ENCODE measurements at regions not wholly inside any gene's neighbourhood (a gene's known extent, or its start where the extent isn't known, plus 50 kb on each side); places are given as distances from the start of the nearest gene placed in this dataset.

GRCh38 chr15:47292638-47293190, 424.6 kb upstream of the SEMA6D start:
- H3K9me3 ChIP-seq = peaks cover 0 to 3% of the 10 kb centered on the region in 2 donors
- H3K4me3 ChIP-seq = no peak overlapping the region
- intact Hi-C loops (cut with DNase I) = no loop called here
- H3K36me3 ChIP-seq = no peaks in the 10 kb centered on the region
- no peak for DNase-seq
- TF ChIP-seq, protein P1, sequence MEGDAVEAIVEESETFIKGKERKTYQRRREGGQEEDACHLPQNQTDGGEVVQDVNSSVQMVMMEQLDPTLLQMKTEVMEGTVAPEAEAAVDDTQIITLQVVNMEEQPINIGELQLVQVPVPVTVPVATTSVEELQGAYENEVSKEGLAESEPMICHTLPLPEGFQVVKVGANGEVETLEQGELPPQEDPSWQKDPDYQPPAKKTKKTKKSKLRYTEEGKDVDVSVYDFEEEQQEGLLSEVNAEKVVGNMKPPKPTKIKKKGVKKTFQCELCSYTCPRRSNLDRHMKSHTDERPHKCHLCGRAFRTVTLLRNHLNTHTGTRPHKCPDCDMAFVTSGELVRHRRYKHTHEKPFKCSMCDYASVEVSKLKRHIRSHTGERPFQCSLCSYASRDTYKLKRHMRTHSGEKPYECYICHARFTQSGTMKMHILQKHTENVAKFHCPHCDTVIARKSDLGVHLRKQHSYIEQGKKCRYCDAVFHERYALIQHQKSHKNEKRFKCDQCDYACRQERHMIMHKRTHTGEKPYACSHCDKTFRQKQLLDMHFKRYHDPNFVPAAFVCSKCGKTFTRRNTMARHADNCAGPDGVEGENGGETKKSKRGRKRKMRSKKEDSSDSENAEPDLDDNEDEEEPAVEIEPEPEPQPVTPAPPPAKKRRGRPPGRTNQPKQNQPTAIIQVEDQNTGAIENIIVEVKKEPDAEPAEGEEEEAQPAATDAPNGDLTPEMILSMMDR (IDR thresholded peaks at IDR 0.05) = no peak
- TF ChIP-seq EP300 (IDR thresholded peaks at IDR 0.05) (no peak), POLR2A (IDR thresholded peaks at IDR 0.05) (no peak)
- H3K27me3 ChIP-seq = no peaks in the 10 kb centered on the region
- 71 to 74% (median 73%) methylated on average over 6 of the region's 6 CpGs for WGBS, 3 donors
- peak overlapping the region in 1 of 2 donors; percentile 48 for H3K27ac ChIP-seq
- peaks cover 4% of the 10 kb centered on the region for H3K4me1 ChIP-seq (ENCODE audit: insufficient read depth)

DNA sequence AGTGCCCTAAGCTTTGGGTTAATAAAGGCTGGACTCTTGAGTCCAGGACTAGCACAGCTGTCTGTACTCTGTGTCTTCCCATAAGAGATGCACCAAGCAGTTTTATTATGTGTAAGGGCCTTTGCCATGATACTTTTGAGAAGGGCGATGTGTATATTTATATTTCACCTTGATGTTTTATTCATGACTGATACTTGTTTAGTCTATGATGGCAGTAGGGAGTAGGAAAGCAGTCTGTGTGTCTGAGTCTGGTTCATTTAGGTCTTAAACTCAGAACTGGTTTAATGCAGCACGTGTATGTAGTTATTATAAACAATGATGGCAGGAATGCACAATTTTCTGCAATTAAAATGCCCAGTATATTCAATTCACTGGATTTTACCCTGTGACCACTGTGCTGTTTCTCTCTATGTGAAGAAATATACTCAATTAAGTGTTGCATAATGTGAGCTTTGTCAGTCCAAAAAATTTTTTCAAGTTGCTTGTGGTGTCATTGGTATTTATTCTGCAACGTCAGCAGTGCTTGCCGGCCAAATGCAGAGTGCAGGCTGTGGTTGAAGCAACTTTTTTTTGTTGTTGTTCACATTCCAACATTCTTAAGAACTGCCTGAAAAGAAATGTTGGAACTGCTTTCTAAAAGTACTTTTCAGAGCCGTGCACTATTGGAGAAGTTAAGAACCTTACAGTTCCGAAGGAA, 423.7 kb upstream of the SEMA6D start:
- H3K27ac ChIP-seq = peak overlapping the region in 1 of 2 donors; percentile 48
- DNase-seq = peak; percentile 68 to 83 (median 80)
- TF ChIP-seq EP300 (IDR thresholded peaks at IDR 0.05) (no peak), POLR2A (IDR thresholded peaks at IDR 0.05) (no peak)
- TF ChIP-seq, protein P1 (IDR thresholded peaks at IDR 0.05) = no peak
- H3K27me3 ChIP-seq = no peaks in the 10 kb centered on the region
- H3K9me3 ChIP-seq = peaks cover 0 to 3% of the 10 kb centered on the region in 2 donors
- 6 to 15% (median 6%) methylated on average over 6 of the region's 6 CpGs for WGBS, 3 donors
- intact Hi-C loops (cut with DNase I) = no loop called here
- no peaks in the 10 kb centered on the region for H3K36me3 ChIP-seq
- H3K4me3 ChIP-seq = no peak overlapping the region
- peaks cover 4% of the 10 kb centered on the region for H3K4me1 ChIP-seq (ENCODE audit: insufficient read depth)

DNA sequence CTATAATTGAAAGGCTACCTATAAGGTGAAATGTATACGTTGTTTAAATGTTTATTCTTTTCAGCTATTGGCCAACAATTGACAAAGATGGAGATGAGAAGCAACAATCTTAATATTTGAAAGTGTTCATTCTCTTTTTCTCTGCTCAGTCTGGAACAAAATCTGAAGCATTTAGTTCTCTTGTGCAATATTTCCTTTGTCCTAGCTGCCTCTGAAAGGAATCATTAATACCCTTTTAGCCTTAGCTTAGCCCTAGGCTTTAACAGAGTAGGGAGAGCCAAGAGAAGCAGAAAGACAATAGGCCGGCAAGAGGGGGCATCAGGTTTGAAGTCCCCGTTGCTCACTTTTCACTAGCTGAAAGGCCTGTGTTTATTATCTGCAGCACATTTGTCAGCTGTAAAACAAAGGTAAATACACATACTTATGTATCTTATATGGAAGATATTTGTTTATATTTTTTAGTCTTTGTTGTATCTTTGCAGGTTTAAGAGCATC, 422.5 kb upstream of the SEMA6D start:
- no peak for DNase-seq
- H3K9me3 ChIP-seq = peaks cover 0 to 3% of the 10 kb centered on the region in 2 donors
- H3K27me3 ChIP-seq = no peaks in the 10 kb centered on the region
- intact Hi-C loops (cut with DNase I) = no loop called here
- H3K4me3 ChIP-seq = no peak overlapping the region
- H3K4me1 ChIP-seq (ENCODE audit: insufficient read depth) = peaks cover 4% of the 10 kb centered on the region
- 76 to 79% (median 77%) methylated on average over 3 of the region's 3 CpGs for WGBS, 3 donors
- no peaks in the 10 kb centered on the region for H3K36me3 ChIP-seq
- H3K27ac ChIP-seq = no peak overlapping the region
- TF ChIP-seq, protein P1 (IDR thresholded peaks at IDR 0.05) = no peak
- TF ChIP-seq EP300 (IDR thresholded peaks at IDR 0.05) = no peak
- no peak for TF ChIP-seq POLR2A (IDR thresholded peaks at IDR 0.05)

DNA sequence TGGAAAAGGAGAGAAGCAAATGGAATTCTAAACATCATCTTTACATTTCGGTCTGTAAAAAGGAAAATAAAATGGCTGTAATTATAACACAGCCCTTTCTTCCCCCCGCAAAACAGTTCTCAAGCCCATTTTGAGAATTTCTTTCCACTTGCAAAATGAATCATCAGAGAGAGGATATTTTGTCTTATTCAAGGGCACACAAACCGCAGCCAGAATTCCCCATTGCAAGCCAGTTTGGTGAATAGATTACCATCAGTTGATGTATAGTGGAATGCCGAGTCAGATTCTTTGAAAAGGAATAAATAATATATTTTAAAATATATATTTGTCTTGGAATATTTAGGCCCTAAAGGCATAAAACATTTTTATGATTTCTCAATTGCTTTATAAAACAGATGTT, 420.4 kb upstream of the SEMA6D start:
- Histone ChIP-seq H3K36me3 (no peaks in the 10 kb centered on the region), H3K4me1 (ENCODE audit: insufficient read depth) (peaks cover 4% of the 10 kb centered on the region)

More for the DNA sequence above, 420.4 kb upstream of the SEMA6D start:
- whole genome bisulfite sequencing, 3 donors = 18 to 46% (median 23%) methylated on average over 4 of the region's 4 CpGs
- DNase-seq = no peak
- H3K9me3 ChIP-seq = peaks cover 0 to 3% of the 10 kb centered on the region in 2 donors
- intact Hi-C loops (cut with DNase I) = no loop called here
- no peak overlapping the region for H3K27ac ChIP-seq
- no peaks in the 10 kb centered on the region for H3K27me3 ChIP-seq
- no peak overlapping the region for H3K4me3 ChIP-seq
- TF ChIP-seq, protein P1 (IDR thresholded peaks at IDR 0.05) = no peak
